Kidney (tissue), 13 donors: ENCODE measurements at regions not wholly inside any gene's neighbourhood (a gene's known extent, or its start where the extent isn't known, plus 50 kb on each side); places are given as distances from the start of the nearest gene placed in this dataset.
"Not testable (repeated sequence)": the region's sequence is repeated elsewhere in the genome, so short reads cannot be mapped to it uniquely, and the experiment has no call there.

ENCODE experiments used
- DNase-seq, 5 donors: peaks; one replicate each; pipeline ENCODE4 v3.0.0-alpha.2; 2013 to 2020
- FAIRE-seq: peaks from 2 replicates; lab custom pipeline; 2012; peaks lifted over from hg19 to GRCh38; lab: Jason Lieb, UNC
- H3K27ac ChIP-seq, 2 donors: one replicate each; pipeline ENCODE4 v1.7.0; 2013; ENCODE audit warnings: low read depth in 2 of 2, low read length in 2 of 2, inconsistent platforms in 1 of 2
- H3K27me3 ChIP-seq: one replicate; pipeline ENCODE4 v1.7.1; 2013; ENCODE audit warnings: low read length, inconsistent platforms; ENCODE audit not compliant: control insufficient read depth, insufficient read depth
- H3K36me3 ChIP-seq, 3 donors: one replicate each; pipeline versions ENCODE4 v1.7.0 to v1.7.1; 2013; ENCODE audit warnings: low read length in 3 of 3, control low read depth in 1 of 3, inconsistent platforms in 1 of 3; ENCODE audit not compliant: insufficient read depth in 3 of 3, control insufficient read depth in 2 of 3
- H3K4me1 ChIP-seq, 3 donors: one replicate each; pipeline versions ENCODE4 v1.7.0 to v1.7.1; 2013; ENCODE audit warnings: low read length in 3 of 3, inconsistent platforms in 1 of 3, low read depth in 1 of 3; ENCODE audit not compliant: control insufficient read depth in 2 of 3, insufficient read depth in 2 of 3
- H3K4me3 ChIP-seq, 3 donors: one replicate each; pipeline versions ENCODE4 v1.7.0 to v1.8.1; 2013; ENCODE audit warnings: low read length in 3 of 3, control low read depth in 1 of 3, inconsistent platforms in 1 of 3
- H3K9ac ChIP-seq, 3 donors: one replicate each; pipeline versions ENCODE4 v1.7.0 to v1.7.1; 2013; ENCODE audit warnings: low read length in 3 of 3, control low read depth in 1 of 3, inconsistent platforms in 1 of 3
- H3K9me3 ChIP-seq, 3 donors: one replicate each; pipeline versions ENCODE4 v1.7.0 to v1.7.1; 2013; ENCODE audit warnings: low read length in 3 of 3, control low read depth in 1 of 3, inconsistent platforms in 1 of 3; ENCODE audit not compliant: control insufficient read depth in 2 of 3, insufficient read depth in 1 of 3
- intact Hi-C: fragments of 100-400 bp; cut with DNase I; formaldehyde crosslinking; loops from one replicate; pipeline ENCODE4 v1.11.1; 2022
- TF ChIP-seq, protein P1 (sequence below): IDR thresholded peaks from 3 replicates; pipeline ENCODE4 v1.5.1; 2012; ENCODE audit warnings: mild to moderate bottlenecking, moderate library complexity, borderline replicate concordance; ENCODE audit not compliant: insufficient read depth; ENCODE audit errors: extremely low read depth
- donor health status: control.
- donor health status: control.
- donor health status: control.
- donor health status: control.
- donor health status: control.
- donor health status: DM: yes; HTN: yes; CAD: no.
- donor health status: Normal renal cell carcinoma (clear cell type).

DNA sequence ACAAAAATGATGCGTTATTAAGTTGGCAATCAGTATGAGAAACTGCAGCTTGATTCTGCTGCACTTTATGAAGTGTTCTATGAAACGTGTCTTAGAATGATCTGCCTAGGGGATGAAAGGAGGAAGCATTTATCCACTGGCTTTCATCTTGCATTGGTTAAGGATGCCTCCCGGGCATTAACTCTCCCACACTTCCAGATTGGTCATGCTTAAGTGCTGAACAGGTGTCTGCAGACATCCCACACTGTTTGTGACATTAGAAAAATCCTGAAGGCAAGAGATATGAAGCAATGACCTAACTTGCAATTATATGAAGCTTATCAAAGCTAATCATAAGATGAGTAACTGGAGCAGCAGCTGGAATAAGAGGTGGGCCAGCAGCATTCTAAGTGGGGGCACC, 437.3 kb downstream of the NSUN3 start:
- no peaks in the 10 kb centered on the region for H3K36me3 ChIP-seq
- no peak overlapping the region for H3K4me3 ChIP-seq
- no peak overlapping the region for H3K27ac ChIP-seq
- peaks cover 0 to 9% (median 0%) of the 10 kb centered on the region in 3 donors for H3K9me3 ChIP-seq
- TF ChIP-seq, protein P1, sequence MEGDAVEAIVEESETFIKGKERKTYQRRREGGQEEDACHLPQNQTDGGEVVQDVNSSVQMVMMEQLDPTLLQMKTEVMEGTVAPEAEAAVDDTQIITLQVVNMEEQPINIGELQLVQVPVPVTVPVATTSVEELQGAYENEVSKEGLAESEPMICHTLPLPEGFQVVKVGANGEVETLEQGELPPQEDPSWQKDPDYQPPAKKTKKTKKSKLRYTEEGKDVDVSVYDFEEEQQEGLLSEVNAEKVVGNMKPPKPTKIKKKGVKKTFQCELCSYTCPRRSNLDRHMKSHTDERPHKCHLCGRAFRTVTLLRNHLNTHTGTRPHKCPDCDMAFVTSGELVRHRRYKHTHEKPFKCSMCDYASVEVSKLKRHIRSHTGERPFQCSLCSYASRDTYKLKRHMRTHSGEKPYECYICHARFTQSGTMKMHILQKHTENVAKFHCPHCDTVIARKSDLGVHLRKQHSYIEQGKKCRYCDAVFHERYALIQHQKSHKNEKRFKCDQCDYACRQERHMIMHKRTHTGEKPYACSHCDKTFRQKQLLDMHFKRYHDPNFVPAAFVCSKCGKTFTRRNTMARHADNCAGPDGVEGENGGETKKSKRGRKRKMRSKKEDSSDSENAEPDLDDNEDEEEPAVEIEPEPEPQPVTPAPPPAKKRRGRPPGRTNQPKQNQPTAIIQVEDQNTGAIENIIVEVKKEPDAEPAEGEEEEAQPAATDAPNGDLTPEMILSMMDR = no peak
- intact Hi-C loops = no loop called here
- DNase-seq (no peak), FAIRE-seq (no peak)
- no peak overlapping the region for H3K9ac ChIP-seq
- no peaks in the 10 kb centered on the region for H3K4me1 ChIP-seq
- no peaks in the 10 kb centered on the region for H3K27me3 ChIP-seq

DNA sequence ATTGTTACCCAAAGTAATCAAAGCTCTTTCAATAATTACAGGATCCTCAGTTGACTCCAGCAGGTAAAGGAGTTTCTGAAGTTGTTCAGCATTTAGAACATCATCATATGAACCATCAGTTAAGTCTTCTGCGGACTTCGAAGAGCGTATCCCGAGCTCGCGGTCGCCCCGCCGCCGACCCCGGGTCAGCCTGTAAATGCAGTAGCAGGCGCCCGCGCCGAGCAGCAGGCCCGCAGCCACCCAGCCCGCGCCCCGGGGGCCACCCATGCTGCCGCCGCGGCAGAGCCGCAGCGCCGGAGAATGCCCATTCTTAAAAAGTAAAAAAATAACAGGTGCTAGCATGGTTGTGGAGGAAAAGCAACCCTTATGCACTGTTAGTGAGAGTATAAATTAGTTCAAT, 444.5 kb downstream of the NSUN3 start:
- H3K9me3 ChIP-seq, H3K36me3 ChIP-seq, H3K27me3 ChIP-seq, intact Hi-C loops, DNase-seq, H3K4me1 ChIP-seq, FAIRE-seq, H3K9ac ChIP-seq, H3K27ac ChIP-seq, H3K4me3 ChIP-seq: not testable (repeated sequence)

DNA sequence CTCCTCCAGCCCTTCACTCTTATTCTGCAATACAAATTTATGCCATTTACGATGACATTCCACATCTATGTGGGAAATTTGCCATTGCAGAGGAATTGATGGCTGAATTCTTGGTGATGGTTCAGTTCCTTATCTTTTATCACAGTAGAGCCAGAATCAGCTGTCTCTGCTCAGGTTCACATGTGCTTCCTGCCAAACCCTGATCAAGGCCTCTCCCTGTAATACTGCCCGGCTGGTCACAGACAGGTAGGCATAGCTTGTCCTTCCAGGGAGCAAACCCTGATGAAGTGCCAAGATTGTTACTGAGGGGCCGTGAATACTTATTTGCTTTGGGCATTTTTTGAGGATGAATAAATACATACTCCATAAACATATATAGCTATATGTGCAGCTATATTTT, 450.0 kb downstream of the NSUN3 start:
- Histone ChIP-seq H3K27me3 (no peaks in the 10 kb centered on the region), H3K27ac (no peak overlapping the region), H3K4me1 (no peaks in the 10 kb centered on the region), H3K4me3 (no peak overlapping the region), H3K9ac (no peak overlapping the region), H3K36me3 (no peaks in the 10 kb centered on the region), H3K9me3 (no peaks in the 10 kb centered on the region)
- DNase-seq (no peak), FAIRE-seq (no peak)
- TF ChIP-seq, protein P1 = no peak
- intact Hi-C loops = no loop called here

DNA sequence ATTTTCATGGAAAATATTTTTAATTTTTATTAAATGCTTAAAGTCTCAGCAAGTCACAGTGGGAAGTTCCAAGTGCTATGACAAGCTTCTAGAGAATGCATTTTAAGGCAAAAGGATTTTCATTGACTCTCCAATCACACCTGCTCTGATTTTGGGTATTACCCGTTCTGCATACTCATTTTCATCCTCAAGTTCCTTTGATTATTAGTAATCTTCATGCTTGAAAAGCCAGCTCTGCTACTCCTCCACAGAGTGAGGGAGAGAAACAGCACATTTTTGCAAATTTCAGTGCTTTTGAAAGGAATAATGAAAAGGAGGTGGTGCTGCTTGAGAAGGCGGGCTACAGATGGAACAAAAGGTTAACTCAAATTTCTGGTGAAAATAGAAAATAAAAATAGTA, 450.7 kb downstream of the NSUN3 start:
- TF ChIP-seq, protein P1 = no peak
- intact Hi-C loops = no loop called here
- Histone ChIP-seq H3K4me1 (no peaks in the 10 kb centered on the region), H3K9ac (no peak overlapping the region), H3K27ac (no peak overlapping the region), H3K36me3 (no peaks in the 10 kb centered on the region), H3K9me3 (no peaks in the 10 kb centered on the region), H3K27me3 (no peaks in the 10 kb centered on the region), H3K4me3 (no peak overlapping the region)
- DNase-seq (no peak), FAIRE-seq (no peak)
